Stimulated activated CD4-positive, alpha-beta T cell treated with anti-CD3 and anti-CD28 coated beads, Interleukin-1b, Interleukin-23, amount 100 ng/mL, for 1 hour (primary cell): ENCODE measurements at regions not wholly inside any gene's neighbourhood (a gene's known extent, or its start where the extent isn't known, plus 50 kb on each side); places are given as distances from the start of the nearest gene placed in this dataset.

Source experiments
- DNase-seq, 2 donors: peaks; one replicate each; pipeline ENCODE4 v3.0.0-alpha.2; 2020; ENCODE audit warnings: low read depth in 2 of 2

GRCh38 chr10:130901311-130902165 lies 410.0 kb downstream of the TCERG1L start:
- DNase-seq, result no peak

- no peak for DNase-seq
Observed at GRCh38 chr10:130902471-130902870, 409.1 kb downstream of the TCERG1L start.

DNA sequence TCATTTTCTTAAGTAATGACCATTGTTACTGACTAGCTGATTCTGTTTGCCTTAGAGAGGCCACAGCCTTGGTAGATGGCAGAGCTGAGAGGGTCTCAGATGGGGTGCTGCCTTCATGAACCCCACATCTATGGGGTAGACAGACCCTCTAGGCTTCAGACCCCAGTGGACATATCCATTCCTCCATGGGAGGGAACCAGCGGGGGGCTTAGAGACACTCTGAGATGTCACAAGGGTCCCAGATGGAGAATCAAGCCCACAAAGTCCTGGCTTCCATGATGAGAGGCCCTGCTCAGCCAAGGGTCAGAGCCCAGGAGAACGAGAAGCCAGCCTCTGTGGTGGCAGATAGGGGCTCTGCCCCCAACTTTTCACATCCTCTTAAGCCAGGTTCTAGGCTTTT lies 408.6 kb downstream of the TCERG1L start:
- no peak for DNase-seq

DNA sequence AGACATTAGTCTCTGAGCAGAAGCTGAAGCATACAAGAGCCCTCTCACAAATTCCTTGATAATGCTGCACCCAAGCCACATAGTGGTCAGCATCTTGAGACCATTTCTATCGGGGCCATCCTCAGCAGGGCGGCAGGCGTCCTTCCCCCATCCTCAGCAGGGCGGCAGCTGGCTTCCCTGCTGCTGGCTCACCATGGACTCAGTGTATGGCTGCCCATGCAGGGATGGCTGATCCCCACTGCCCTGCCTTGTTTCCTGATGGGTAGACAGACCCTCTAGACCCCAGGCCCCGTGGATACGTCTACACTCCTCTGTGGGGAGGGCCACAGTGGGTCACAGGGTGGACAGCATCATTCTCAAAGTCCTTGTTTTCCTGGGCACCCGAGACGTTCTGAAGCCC lies 406.8 kb downstream of the TCERG1L start:
- no peak for DNase-seq

GRCh38 chr10:130905386-130905785 lies 406.1 kb downstream of the TCERG1L start:
- DNase-seq, result no peak

GRCh38 chr10:130905921-130906320 lies 405.6 kb downstream of the TCERG1L start:
- no peak for DNase-seq

GRCh38 chr10:130910848-130911247 lies 400.7 kb downstream of the TCERG1L start:
- DNase-seq, result no peak

- no peak for DNase-seq
Observed at GRCh38 chr10:130913844-130914243, 397.7 kb downstream of the TCERG1L start.

DNA sequence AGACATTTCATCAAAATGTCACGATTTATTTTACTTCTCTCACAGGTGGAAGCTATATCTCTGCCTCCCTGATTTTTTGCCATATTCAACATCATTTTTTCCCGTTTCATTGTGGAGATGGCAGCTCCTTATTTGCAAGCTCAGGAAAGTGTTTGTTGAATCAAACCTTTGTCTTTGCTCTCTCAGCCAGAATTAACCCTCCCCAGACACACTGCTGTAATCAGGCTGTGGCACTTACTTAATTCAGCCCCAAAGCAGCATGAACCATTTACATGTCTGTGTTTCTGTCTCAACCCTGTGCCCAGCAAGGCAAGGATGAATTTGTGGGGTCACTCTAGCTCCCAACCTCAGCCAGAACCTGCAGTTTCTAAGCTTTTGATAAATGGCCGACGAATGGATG lies 397.2 kb downstream of the TCERG1L start:
- no peak for DNase-seq

- DNase-seq, result no peak
Observed at GRCh38 chr10:130915065-130915464, 396.5 kb downstream of the TCERG1L start.

- no peak for DNase-seq
Observed at GRCh38 chr10:130921461-130921860, 390.1 kb downstream of the TCERG1L start.

DNA sequence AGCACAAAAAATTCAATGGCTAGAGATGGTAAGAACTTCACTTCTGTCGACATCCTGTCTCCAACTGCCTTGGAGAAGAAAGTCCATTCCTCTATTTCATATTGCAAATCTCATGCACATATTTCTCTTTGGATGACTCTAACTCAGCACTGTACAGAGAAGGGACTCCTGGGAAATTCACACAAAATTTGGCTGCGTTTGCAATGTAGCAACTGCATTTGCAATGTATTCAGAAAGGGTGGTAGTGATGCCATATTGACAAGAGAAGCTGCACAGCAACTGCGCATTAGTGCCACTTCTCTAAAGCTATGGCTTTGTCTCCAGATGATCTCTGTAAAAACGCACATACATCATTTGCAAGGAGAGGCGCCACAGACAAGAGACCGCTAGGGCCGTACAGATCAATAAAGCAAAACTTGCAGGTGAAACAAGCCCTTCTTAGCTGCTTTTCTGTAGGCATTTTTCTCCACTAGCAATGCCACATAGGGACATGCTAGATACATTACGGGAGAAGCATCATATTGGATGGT lies 389.5 kb downstream of the TCERG1L start:
- no peak for DNase-seq

DNA sequence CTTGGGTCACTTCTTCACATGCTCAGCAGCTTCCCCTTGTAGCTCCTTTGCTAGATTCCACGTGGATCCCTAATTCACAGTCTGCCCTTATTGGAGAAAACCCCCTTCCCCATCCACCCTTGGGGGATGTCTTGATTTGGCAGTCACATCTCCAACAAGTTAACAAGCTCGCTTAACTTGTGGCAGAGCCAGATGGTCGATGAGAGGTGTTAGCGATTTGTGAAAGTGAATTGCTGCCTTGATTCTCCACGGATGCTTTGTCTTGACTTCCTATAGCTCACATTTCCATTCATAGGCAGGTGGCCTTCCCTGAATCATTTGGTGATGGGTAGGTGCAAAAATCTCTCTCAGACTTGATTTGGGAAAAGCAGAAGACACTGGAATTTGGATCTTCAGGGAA lies 387.9 kb downstream of the TCERG1L start:
- no peak for DNase-seq

DNA sequence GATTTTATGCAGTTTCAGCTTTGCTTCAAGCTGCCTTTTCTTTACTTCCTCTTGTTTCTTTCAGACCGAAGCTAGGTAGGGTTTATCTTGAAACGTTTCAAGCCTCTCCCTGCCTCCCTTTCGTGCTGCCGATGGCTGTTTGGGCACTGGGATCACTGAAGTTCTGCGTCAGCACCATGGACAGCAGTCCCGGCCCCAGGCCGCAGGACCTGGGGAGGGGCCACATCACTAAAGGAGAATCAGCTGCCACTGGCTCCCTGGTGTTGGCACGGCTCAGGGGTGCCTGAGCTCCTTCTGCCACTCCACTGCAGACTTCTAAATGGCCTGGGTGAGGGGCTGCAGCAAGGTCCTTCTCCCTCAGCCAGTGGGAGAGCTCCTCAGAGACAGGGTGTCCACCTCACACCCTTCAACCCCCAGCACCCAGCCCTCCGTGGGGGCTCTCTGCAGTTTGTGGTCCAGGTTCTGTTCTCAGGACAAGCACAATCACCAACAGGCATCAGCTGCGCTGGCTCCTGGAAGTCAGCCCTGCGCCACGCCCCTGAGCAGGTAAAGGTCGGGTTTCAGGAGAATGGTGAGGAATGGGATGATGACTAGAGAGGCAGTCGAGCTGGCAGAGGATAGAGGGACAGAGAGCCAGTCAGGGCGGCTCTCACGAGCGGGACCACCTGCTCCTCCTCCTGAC lies 387.2 kb downstream of the TCERG1L start:
- no peak for DNase-seq

- DNase-seq, result no peak
Observed at GRCh38 chr10:130926442-130926841, 385.1 kb downstream of the TCERG1L start.

GRCh38 chr10:130927157-130927556 lies 384.4 kb downstream of the TCERG1L start:
- DNase-seq, result no peak

GRCh38 chr10:130928306-130928705 lies 383.2 kb downstream of the TCERG1L start:
- DNase-seq, result no peak

- DNase-seq, result no peak
Observed at GRCh38 chr10:130929422-130930325, 381.8 kb downstream of the TCERG1L start.

- no peak for DNase-seq
Observed at GRCh38 chr10:130930821-130931220, 380.7 kb downstream of the TCERG1L start.

DNA sequence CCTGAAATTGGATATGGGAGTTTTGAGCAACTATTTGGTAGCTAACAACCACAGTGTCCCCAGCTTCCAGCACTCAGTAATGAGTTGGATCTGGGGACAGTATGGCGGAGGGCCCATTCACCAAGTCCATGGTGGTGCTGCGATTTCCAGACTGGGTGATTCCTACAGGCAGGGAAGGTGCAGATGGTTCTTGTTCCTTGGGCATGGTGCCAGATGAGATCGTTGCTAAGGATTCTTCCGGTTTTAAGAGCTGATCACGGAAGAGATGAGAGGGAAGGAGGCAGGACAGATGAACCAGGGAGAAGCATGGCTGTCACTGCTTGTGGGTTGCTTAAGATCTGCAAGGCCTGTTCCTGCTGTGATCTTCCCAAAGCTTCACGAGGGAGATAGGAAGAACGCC lies 380.3 kb downstream of the TCERG1L start:
- no peak for DNase-seq

DNA sequence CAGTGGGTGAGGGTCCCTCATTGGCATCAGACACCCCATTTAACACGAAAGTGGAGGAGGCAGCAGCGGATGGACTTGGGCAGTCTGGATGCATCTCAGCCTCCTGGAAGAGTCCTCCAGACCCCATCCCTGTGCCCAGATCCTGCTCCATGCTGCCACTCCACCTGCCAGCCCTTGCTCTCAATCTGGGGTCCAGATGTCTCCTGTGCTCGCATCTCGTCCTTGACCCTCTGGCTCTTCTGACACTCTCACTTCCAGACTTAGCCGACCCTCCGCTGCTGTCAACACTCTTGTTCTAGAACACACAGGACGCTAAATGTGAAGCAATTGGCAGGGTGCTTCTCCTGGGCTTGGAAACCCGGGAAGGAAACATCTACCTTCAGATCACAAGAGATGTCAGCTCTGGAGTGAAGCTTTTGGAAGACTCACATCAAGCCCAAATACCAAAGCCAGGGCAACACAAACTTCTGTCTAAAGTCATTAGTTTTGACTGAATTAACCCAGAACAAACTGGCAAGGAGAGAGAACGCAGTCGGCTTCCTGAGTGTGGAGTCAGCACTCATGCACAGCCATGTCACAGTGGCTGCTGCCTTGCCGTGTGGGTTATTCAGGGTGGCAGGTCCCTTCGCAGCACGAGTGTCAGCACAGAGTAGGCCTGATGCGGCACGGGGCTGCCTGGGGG lies 379.1 kb downstream of the TCERG1L start:
- DNase-seq, result no peak
